ENCODE measurements at regions not wholly inside any gene's neighbourhood (a gene's known extent, or its start where the extent isn't known, plus 50 kb on each side); places are given as distances from the start of the nearest gene placed in this dataset.

DNA sequence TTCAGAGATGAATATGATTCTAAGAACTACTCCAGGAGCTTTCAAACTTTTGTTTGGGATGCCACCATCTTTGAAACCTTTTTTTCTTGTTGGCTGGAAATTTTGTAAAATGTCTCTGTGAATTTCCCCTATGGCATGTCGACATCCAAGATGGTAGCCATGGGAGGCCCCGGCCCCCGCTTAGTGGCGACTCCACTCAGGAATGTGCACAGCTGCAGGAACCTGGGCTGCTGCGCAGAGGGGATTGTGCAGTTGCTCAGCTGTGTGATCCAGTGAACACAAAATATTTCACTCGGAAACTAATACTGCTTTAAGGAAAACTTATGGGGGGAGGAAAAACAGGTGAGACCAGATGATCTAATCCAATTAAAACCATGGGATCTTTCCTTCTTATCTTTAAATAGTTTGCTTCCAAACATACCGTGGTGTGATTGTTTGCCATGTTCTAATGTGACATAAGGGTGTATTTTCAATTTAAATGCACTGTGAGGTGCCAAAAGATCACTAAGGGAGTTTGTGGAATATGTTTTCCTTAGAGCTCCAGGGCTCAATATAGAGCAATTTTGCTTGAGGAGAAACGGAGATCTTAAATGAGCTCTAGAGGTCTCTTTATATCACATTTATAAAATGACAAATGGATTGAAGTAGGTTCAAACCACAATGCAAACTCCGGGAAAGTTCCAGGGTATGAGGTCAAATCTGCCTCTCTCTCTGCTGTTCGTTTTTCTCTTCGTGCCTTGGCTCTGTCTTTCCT lies 497.7 kb downstream of the FGF9 start:
- H3K56ac ChIP-seq (ENCODE audit: insufficient read length, low read depth, low read length): no peak overlapping the region
- no peak overlapping the region for H2BK12ac ChIP-seq (ENCODE audit: insufficient read length, low read depth, low read length)
- no peak for DNase-seq
- H2BK15ac ChIP-seq (ENCODE audit: low read depth, low read length): no peak overlapping the region
- H3K27ac Mint-ChIP-seq: no peak overlapping the region
- H3K79me2 ChIP-seq (ENCODE audit: insufficient read depth, low read length): 0 out of 2 replicates have a peak, but pooled peaks cover 2% of the 10 kb centered on the region
- H3K79me1 ChIP-seq (ENCODE audit: insufficient read depth, low read depth, low read length, poor library complexity, severe bottlenecking): no peaks in the 10 kb centered on the region
- TF ChIP-seq, protein P1, sequence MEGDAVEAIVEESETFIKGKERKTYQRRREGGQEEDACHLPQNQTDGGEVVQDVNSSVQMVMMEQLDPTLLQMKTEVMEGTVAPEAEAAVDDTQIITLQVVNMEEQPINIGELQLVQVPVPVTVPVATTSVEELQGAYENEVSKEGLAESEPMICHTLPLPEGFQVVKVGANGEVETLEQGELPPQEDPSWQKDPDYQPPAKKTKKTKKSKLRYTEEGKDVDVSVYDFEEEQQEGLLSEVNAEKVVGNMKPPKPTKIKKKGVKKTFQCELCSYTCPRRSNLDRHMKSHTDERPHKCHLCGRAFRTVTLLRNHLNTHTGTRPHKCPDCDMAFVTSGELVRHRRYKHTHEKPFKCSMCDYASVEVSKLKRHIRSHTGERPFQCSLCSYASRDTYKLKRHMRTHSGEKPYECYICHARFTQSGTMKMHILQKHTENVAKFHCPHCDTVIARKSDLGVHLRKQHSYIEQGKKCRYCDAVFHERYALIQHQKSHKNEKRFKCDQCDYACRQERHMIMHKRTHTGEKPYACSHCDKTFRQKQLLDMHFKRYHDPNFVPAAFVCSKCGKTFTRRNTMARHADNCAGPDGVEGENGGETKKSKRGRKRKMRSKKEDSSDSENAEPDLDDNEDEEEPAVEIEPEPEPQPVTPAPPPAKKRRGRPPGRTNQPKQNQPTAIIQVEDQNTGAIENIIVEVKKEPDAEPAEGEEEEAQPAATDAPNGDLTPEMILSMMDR (conservative IDR thresholded peaks at IDR 0.05): no peak
- H3K27me3 ChIP-seq (ENCODE audit: insufficient read depth, low read length): no peaks in the 10 kb centered on the region
- H3K9me3 ChIP-seq (ENCODE audit: control insufficient read depth, low read depth, low read length): no peaks in the 10 kb centered on the region
- no peak overlapping the region for H3K14ac ChIP-seq (ENCODE audit: insufficient read depth, low read length)
- H4K8ac ChIP-seq (replicated peaks; ENCODE audit: insufficient read length, low read depth, low read length): no peak overlapping the region
- H3K4me3 Mint-ChIP-seq: no peak overlapping the region
- WGBS (ENCODE audit: extremely low coverage, insufficient read length, low lambda C conversion rate): no CpG with 5 or more reads among the region's 11 CpGs
- no peak overlapping the region for H3K4ac ChIP-seq (ENCODE audit: low read depth, low read length)
- H3K9me3 Mint-ChIP-seq: no peaks in the 10 kb centered on the region
- H3K36me3 Mint-ChIP-seq (ENCODE audit: insufficient read depth in 1 of 3, low read depth in 3 of 3): no peaks in the 10 kb centered on the region
- no peak overlapping the region for H3K18ac ChIP-seq (ENCODE audit: insufficient read length, low read depth, low read length)
- no peak overlapping the region for H2AFZ ChIP-seq (ENCODE audit: low read length)
- no peaks in the 10 kb centered on the region for H3K23me2 ChIP-seq (ENCODE audit: insufficient read length, low read depth, low read length, poor library complexity, severe bottlenecking)
- no peaks in the 10 kb centered on the region for H3K27me3 Mint-ChIP-seq (ENCODE audit: low read depth)
- H3K4me1 Mint-ChIP-seq: peaks cover 2 to 5% of the 10 kb centered on the region in 2 experiments; a peak in 3 of 4 replicates
- no peak overlapping the region for H3K23ac ChIP-seq (ENCODE audit: insufficient read length, low read depth, low read length)
- H2BK120ac ChIP-seq (ENCODE audit: low read depth, low read length, poor library complexity, severe bottlenecking): no peak overlapping the region
- no peak overlapping the region for H3T11ph ChIP-seq (ENCODE audit: low read length)
- H2BK20ac ChIP-seq (ENCODE audit: low read depth, low read length, poor library complexity, severe bottlenecking): no peak overlapping the region
- no peak overlapping the region for H2AK5ac ChIP-seq (ENCODE audit: insufficient read length, low read length)
- H3K27ac ChIP-seq (ENCODE audit: insufficient read length, low read depth, low read length): no peak overlapping the region
- H3K4me2 ChIP-seq (ENCODE audit: insufficient read depth, insufficient read length, low read length): no peak overlapping the region
- no peaks in the 10 kb centered on the region for H4K20me1 ChIP-seq (ENCODE audit: control insufficient read depth, insufficient read depth, insufficient read length)
- no peak overlapping the region for H4K5ac ChIP-seq (ENCODE audit: insufficient read length, low read depth, low read length)
- H3K9ac ChIP-seq (ENCODE audit: extremely low read depth, insufficient read length, low read length): no peak overlapping the region
- no peaks in the 10 kb centered on the region for H3K4me1 ChIP-seq (ENCODE audit: insufficient read depth, low read length)
- H4K91ac ChIP-seq (ENCODE audit: insufficient read length, low read depth, low read length): no peak overlapping the region
- H2BK5ac ChIP-seq (ENCODE audit: insufficient read length, low read length): no peak overlapping the region
